Muscle layer of duodenum (tissue), 2 donors: ENCODE measurements at regions not wholly inside any gene's neighbourhood (a gene's known extent, or its start where the extent isn't known, plus 50 kb on each side); places are given as distances from the start of the nearest gene placed in this dataset.

ENCODE experiments used
- H3K27ac ChIP-seq: one replicate; pipeline ENCODE4 v1.7.0; 2013; ENCODE audit warnings: mild to moderate bottlenecking, low read length
- H3K27me3 ChIP-seq: one replicate; pipeline ENCODE4 v1.7.0; 2013; ENCODE audit warnings: low read depth, mild to moderate bottlenecking, control low read depth, low read length
- H3K36me3 ChIP-seq, 2 donors: one replicate each; pipeline ENCODE4 v1.7.0; 2013; ENCODE audit warnings: low read length in 2 of 2, control low read depth in 1 of 2, mild to moderate bottlenecking in 1 of 2; ENCODE audit not compliant: insufficient read depth in 2 of 2, control insufficient read depth in 1 of 2
- H3K4me1 ChIP-seq, 2 donors: one replicate each; pipeline ENCODE4 v1.7.0; 2013; ENCODE audit warnings: low read length in 2 of 2, mild to moderate bottlenecking in 2 of 2, control low read depth in 1 of 2, moderate library complexity in 1 of 2; ENCODE audit not compliant: insufficient read depth in 2 of 2, control insufficient read depth in 1 of 2
- H3K4me3 ChIP-seq, 2 donors: one replicate each; pipeline ENCODE4 v1.7.0; 2013; ENCODE audit warnings: low read length in 2 of 2, low read depth in 1 of 2, mild to moderate bottlenecking in 1 of 2
- H3K9me3 ChIP-seq, 2 donors: one replicate each; pipeline ENCODE4 v1.7.0; 2013; ENCODE audit warnings: low read length in 2 of 2, control low read depth in 1 of 2, mild to moderate bottlenecking in 1 of 2; ENCODE audit not compliant: control insufficient read depth in 1 of 2
- donor health status: healthy.

DNA sequence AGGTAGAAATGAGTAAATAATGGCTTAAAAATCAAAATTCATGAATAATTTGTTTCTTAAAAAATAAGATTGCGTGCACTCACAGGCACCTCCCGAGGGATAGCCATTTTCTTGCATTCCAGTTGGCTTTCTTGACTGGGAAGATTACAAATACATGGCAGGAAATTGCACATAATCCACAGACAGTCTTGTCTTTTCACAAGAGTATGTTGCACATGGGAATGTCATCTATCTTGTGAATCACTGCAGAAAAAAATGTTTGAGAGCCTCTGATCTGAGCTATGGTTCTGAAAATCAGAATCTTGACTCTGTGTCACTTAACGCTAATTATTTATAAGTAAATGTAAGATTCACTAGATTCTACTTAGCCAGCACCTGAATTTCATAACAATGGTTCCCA is 74.1 kb upstream of the PRKG1 start:
- H3K27ac ChIP-seq: no peak overlapping the region
- no peaks in the 10 kb centered on the region for H3K9me3 ChIP-seq
- H3K36me3 ChIP-seq: no peaks in the 10 kb centered on the region
- no peaks in the 10 kb centered on the region for H3K27me3 ChIP-seq
- H3K4me1 ChIP-seq: no peaks in the 10 kb centered on the region
- no peak overlapping the region for H3K4me3 ChIP-seq

DNA sequence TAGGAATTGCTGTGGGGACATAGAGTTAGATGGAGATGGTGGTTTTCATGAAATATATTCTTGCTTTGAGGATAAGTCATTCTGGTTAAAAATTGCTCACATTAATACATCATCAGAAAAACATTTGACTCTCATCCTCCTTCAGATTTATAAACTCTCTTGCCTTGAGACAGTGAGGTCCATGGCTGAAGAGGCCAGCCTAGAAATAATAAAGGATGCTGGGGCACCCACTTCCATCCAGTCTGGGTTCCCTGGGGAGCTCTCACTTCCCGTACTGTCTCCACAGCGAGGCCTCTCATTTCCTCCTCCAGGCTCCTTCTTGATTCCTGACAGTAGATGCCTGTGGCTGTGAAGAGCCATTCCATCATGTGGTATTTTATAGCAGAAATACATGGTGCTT is 73.3 kb upstream of the PRKG1 start:
- Histone ChIP-seq H3K4me3 (no peak overlapping the region), H3K27me3 (no peaks in the 10 kb centered on the region), H3K36me3 (no peaks in the 10 kb centered on the region), H3K4me1 (no peaks in the 10 kb centered on the region), H3K9me3 (no peaks in the 10 kb centered on the region), H3K27ac (no peak overlapping the region)

DNA sequence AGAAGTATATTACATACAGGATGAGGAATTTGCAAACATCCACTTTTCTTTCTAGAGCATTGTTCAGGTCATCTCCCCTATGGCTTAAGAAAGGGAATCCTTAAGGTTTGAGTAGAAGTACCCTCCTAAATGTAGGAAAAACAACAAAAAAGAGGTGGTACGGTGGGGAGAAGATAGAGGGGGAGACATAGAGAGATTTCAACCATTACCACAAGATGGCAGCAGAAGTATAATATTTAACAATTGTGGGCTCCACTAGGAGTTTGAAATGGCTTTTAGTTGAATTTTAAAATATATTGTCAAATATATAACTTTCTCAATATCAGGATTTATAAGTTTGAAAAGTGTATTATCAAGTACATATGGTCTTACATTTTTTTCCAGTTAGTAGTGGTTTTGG is 72.7 kb upstream of the PRKG1 start:
- H3K27ac ChIP-seq: no peak overlapping the region
- no peaks in the 10 kb centered on the region for H3K4me1 ChIP-seq
- H3K4me3 ChIP-seq: no peak overlapping the region
- no peaks in the 10 kb centered on the region for H3K36me3 ChIP-seq
- H3K9me3 ChIP-seq: no peaks in the 10 kb centered on the region
- H3K27me3 ChIP-seq: no peaks in the 10 kb centered on the region

DNA sequence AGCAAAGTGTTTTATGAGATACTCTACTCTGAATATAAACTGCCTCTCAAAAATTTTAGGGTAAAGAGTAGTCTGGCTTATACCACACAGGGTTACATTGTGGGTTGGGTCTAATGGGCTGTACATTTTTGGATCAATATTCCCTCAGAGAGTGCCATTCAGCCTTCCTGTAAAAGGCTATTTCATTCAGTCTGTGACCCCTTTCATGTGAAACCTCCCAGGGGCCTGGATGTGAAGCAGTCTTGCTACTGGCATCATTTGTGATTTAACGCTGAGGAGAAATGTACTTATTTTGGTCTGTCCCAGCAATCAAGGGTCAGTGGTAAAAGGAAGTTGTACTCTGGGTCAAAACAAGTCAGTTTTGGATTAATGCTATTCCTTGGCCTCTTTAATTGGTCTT is 71.8 kb upstream of the PRKG1 start:
- Histone ChIP-seq H3K9me3 (no peaks in the 10 kb centered on the region), H3K27me3 (no peaks in the 10 kb centered on the region), H3K36me3 (no peaks in the 10 kb centered on the region), H3K4me3 (no peak overlapping the region), H3K4me1 (no peaks in the 10 kb centered on the region), H3K27ac (no peak overlapping the region)

DNA sequence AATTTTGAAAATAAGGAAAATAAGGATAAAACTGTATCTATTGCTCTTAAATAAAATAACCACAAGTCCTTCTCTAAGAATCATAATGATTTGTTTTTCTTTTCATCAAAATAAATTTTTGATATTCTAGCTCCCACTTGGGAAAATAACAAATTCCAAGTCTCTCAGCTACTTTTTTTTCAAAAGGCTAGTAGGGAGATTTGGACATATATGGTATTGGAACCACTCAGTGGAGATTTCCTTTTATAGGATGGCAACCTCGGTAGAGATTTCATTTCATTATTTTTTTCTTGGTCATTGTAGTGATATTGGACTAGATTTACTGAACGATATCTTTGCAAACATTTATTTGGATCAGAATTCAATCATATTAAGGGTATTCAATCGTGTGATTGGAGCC is 69.5 kb upstream of the PRKG1 start:
- no peak overlapping the region for H3K27ac ChIP-seq
- H3K9me3 ChIP-seq: no peaks in the 10 kb centered on the region
- H3K36me3 ChIP-seq: no peaks in the 10 kb centered on the region
- no peaks in the 10 kb centered on the region for H3K4me1 ChIP-seq
- no peak overlapping the region for H3K4me3 ChIP-seq
- no peaks in the 10 kb centered on the region for H3K27me3 ChIP-seq

DNA sequence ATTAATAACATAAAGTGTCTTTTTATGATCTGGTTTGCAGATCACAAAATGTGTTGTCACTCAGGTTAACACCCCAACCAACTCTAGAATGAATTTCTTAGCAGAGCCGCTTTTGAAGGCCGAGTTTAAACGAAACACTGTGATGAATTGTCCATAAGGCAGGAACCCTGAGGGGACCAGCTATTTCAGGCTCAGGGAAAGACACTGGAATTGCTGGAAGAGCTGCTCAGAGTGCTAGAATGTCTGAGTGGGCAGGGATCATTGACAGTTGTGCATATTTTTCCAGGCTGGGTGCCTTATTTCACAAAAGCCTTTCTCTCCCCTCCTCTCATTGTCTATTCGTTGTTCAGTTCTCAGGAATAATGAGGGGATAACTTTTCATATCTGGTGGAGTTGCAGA is 68.7 kb upstream of the PRKG1 start:
- Histone ChIP-seq H3K9me3 (no peaks in the 10 kb centered on the region), H3K4me3 (no peak overlapping the region), H3K4me1 (no peaks in the 10 kb centered on the region), H3K27ac (no peak overlapping the region), H3K36me3 (no peaks in the 10 kb centered on the region), H3K27me3 (no peaks in the 10 kb centered on the region)

DNA sequence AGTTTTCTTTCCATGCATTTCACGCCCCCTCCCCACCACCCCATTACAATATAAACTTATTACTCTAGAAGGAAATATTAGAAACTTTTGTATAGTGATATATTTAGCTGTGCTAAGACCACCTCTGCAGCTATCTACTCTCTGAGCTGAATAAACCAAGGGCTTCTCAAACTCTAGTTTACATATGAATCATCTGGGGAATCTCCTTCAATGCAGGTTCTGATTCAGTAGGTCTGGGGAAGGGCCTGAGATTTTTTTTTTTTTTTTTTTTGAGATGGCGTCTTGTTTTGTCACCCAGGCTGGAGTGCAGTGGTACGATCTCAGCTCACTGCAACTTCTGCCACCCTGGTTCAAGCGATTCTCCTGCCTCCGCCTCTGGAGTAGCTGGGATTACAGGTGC is 67.6 kb upstream of the PRKG1 start:
- Histone ChIP-seq H3K27me3 (no peaks in the 10 kb centered on the region), H3K4me1 (no peaks in the 10 kb centered on the region), H3K9me3 (no peaks in the 10 kb centered on the region), H3K4me3 (no peak overlapping the region), H3K36me3 (no peaks in the 10 kb centered on the region), H3K27ac (no peak overlapping the region)

DNA sequence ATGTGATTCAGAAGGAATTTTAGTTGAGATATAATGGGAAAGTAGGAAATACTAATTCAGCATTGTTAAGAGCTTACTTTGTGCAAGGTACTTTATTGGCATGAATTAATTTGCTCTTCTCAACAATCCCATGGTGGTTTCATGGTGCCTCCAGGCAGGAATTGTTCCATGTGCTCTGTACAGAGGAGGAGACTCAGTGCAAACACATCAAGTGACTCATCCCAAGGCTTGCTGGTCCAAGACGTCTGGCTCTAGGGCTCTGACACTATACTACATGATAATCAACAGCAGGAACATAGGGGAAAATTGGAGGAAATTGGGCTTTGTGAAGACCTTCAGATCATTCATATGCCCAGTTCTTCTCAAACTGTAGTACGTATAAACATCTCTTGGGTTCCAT is 66.5 kb upstream of the PRKG1 start:
- H3K9me3 ChIP-seq: no peaks in the 10 kb centered on the region
- no peaks in the 10 kb centered on the region for H3K27me3 ChIP-seq
- no peaks in the 10 kb centered on the region for H3K4me1 ChIP-seq
- H3K36me3 ChIP-seq: no peaks in the 10 kb centered on the region
- no peak overlapping the region for H3K4me3 ChIP-seq
- no peak overlapping the region for H3K27ac ChIP-seq

DNA sequence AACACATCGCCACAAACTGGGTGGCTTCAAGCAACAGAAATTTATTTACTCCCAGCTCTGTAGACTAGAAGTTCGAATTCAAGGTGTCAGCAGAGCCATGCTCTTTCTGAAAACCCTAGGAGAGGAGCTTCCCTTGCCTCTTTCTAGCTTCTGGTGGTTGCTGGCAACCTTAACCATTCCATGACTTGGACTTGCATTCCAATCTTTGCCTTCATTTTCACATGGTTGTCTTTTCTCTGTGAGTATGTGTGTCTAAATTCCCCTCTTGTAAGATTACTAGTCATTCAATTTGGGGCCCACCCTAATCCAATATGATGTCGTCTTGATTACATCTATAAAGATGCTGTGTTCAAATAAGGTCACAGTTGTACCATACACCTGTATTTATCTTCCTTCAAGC is 65.9 kb upstream of the PRKG1 start:
- H3K9me3 ChIP-seq: no peaks in the 10 kb centered on the region
- no peak overlapping the region for H3K4me3 ChIP-seq
- H3K36me3 ChIP-seq: no peaks in the 10 kb centered on the region
- no peak overlapping the region for H3K27ac ChIP-seq
- no peaks in the 10 kb centered on the region for H3K4me1 ChIP-seq
- H3K27me3 ChIP-seq: no peaks in the 10 kb centered on the region

DNA sequence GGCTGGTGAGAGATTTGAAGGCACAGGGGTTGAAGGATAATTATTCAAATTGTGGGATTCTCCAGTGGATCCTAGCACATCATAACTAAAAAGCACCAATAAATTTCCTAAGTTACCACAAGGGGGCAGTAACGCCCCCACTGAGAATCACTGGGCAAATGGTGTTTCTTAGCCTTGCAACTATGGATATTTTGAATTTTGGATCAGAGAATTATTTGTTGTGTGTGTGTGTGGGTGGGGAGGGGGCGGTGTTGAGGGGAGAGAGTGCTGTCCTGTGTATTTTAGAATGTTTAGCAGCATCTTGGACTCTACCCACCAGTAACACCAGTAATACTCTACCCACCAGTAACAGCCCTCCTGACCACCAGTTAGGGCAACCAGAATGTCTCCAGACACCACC is 63.3 kb upstream of the PRKG1 start:
- no peak overlapping the region for H3K4me3 ChIP-seq
- peaks cover 0 to 3% of the 10 kb centered on the region in 2 donors for H3K4me1 ChIP-seq
- no peaks in the 10 kb centered on the region for H3K36me3 ChIP-seq
- H3K27me3 ChIP-seq: no peaks in the 10 kb centered on the region
- H3K9me3 ChIP-seq: no peaks in the 10 kb centered on the region
- no peak overlapping the region for H3K27ac ChIP-seq

DNA sequence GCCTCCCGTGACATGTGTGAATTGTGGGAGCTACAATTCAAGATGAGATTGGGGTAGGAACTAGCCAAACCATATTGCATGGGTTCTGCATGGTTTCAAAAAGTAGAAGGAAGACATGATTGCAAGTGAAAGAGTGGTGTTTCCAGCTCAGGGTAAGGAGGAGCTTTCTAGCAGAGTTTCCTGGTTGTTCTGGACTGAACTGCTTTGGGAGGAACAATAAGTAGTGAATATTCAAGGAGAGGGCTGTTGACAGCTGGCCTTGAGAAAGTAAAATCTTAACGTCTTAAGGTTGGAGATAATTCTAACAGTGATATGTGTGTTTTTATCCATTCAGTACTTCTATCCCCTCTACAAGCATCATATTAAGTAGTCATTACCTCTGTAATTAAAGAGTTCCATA is 62.2 kb upstream of the PRKG1 start:
- Histone ChIP-seq H3K9me3 (no peaks in the 10 kb centered on the region), H3K27ac (no peak overlapping the region), H3K4me3 (no peak overlapping the region), H3K36me3 (no peaks in the 10 kb centered on the region), H3K27me3 (no peaks in the 10 kb centered on the region), H3K4me1 (peaks cover 0 to 3% of the 10 kb centered on the region in 2 donors)

DNA sequence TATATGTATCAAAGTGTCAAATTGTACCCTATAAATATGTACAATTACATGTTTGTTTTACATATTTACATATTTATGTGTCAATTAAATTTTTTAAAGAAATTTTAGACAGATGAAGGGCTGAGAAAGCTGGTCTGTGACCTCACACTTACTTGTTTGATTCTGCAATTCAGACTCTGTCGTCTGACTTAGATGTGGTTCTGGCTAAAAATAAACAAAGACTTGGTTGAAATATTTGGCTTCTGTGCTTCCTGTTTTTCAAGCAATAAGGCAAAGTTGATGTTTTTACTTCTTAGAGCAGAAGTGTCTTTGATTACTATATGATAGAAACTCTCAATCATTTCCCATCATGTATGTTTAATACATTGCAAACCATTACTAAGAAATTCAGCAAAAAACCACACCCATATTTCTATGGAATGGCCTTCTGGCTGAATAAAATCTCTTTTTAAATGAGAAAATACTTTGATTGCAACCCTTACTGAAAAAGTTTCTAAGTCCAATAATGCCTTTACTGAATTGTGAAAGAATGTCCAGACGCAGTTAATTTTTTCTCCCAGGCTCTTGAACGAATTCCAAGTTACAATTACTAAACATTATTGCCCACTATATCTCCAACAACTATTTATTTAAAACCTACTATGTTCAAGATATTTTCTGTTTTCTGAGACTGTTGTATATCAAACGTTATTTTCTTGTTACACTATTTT is 59.5 kb upstream of the PRKG1 start:
- Histone ChIP-seq H3K9me3 (no peaks in the 10 kb centered on the region), H3K4me3 (no peak overlapping the region), H3K36me3 (no peaks in the 10 kb centered on the region), H3K4me1 (peaks cover 0 to 3% of the 10 kb centered on the region in 2 donors), H3K27ac (no peak overlapping the region), H3K27me3 (no peaks in the 10 kb centered on the region)
